Left renal pelvis (tissue), 4 donors: ENCODE measurements at regions not wholly inside any gene's neighbourhood (a gene's known extent, or its start where the extent isn't known, plus 50 kb on each side); places are given as distances from the start of the nearest gene placed in this dataset.
"Not testable (repeated sequence)": the region's sequence is repeated elsewhere in the genome, so short reads cannot be mapped to it uniquely, and the experiment has no call there.

ENCODE experiments used
- DNase-seq, 4 donors: peaks; one replicate each; pipeline ENCODE4 v3.0.0-alpha.2; 2013; ENCODE audit warnings: low read depth in 4 of 4, low spot score in 3 of 4

GRCh38 chr4:126738527-126738923, 894.2 kb upstream of the INTU start:
- no peak for DNase-seq

GRCh38 chr4:126738926-126739325, 893.8 kb upstream of the INTU start:
- no peak for DNase-seq

- DNase-seq = no peak
Observed at GRCh38 chr4:126740687-126741086, 892.1 kb upstream of the INTU start.

GRCh38 chr4:126742048-126742447, 890.7 kb upstream of the INTU start:
- no peak for DNase-seq

- no peak for DNase-seq
Observed at GRCh38 chr4:126742885-126743284, 889.9 kb upstream of the INTU start.

- DNase-seq = no peak
Observed at GRCh38 chr4:126748736-126749135, 884.0 kb upstream of the INTU start.

- no peak for DNase-seq
Observed at GRCh38 chr4:126750723-126751122, 882.0 kb upstream of the INTU start.

GRCh38 chr4:126752126-126752525, 880.6 kb upstream of the INTU start:
- no peak for DNase-seq

GRCh38 chr4:126752702-126753101, 880.1 kb upstream of the INTU start:
- no peak for DNase-seq

GRCh38 chr4:126753592-126753991, 879.2 kb upstream of the INTU start:
- no peak for DNase-seq

- DNase-seq = no peak
Observed at GRCh38 chr4:126755506-126755905, 877.3 kb upstream of the INTU start.

- DNase-seq = no peak
Observed at GRCh38 chr4:126756050-126756829, 876.5 kb upstream of the INTU start.

GRCh38 chr4:126757219-126757618, 875.5 kb upstream of the INTU start:
- no peak for DNase-seq

- no peak for DNase-seq
Observed at GRCh38 chr4:126758493-126758892, 874.3 kb upstream of the INTU start.

- no peak for DNase-seq
Observed at GRCh38 chr4:126761947-126762662, 870.7 kb upstream of the INTU start.

- DNase-seq = no peak
Observed at GRCh38 chr4:126762663-126763247, 870.0 kb upstream of the INTU start.

- no peak for DNase-seq
Observed at GRCh38 chr4:126766241-126766640, 866.5 kb upstream of the INTU start.

GRCh38 chr4:126768338-126768737, 864.4 kb upstream of the INTU start:
- no peak for DNase-seq

- not testable (repeated sequence) for DNase-seq
Observed at GRCh38 chr4:126770811-126771553, 861.8 kb upstream of the INTU start.

- DNase-seq = not testable (repeated sequence)
Observed at GRCh38 chr4:126771618-126772017, 861.1 kb upstream of the INTU start.

GRCh38 chr4:126772662-126773061, 860.1 kb upstream of the INTU start:
- DNase-seq = no peak
